ENCODE measurements at regions not wholly inside any gene's neighbourhood (a gene's known extent, or its start where the extent isn't known, plus 50 kb on each side); places are given as distances from the start of the nearest gene placed in this dataset.

- DNase-seq (ENCODE audit: low read depth in 3 of 3): no peak
Observed at GRCh38 chr2:128774320-128775216, 455.9 kb upstream of the HS6ST1 start.

- DNase-seq (ENCODE audit: low read depth in 3 of 3): no peak
Observed at GRCh38 chr2:128775217-128775913, 456.7 kb upstream of the HS6ST1 start.

GRCh38 chr2:128775914-128776285, 457.2 kb upstream of the HS6ST1 start:
- no peak for DNase-seq (ENCODE audit: low read depth in 3 of 3)

GRCh38 chr2:128776461-128777195, 458.0 kb upstream of the HS6ST1 start:
- DNase-seq (ENCODE audit: low read depth in 3 of 3): no peak

GRCh38 chr2:128777196-128778035, 458.7 kb upstream of the HS6ST1 start:
- no peak for DNase-seq (ENCODE audit: low read depth in 3 of 3)

GRCh38 chr2:128778843-128779242, 460.2 kb upstream of the HS6ST1 start:
- DNase-seq (ENCODE audit: low read depth in 3 of 3): no peak

- no peak for DNase-seq (ENCODE audit: low read depth in 3 of 3)
Observed at GRCh38 chr2:128779301-128780095, 460.8 kb upstream of the HS6ST1 start.

GRCh38 chr2:128780434-128781080, 461.9 kb upstream of the HS6ST1 start:
- no peak for DNase-seq (ENCODE audit: low read depth in 3 of 3)

GRCh38 chr2:128781166-128781565, 462.5 kb upstream of the HS6ST1 start:
- DNase-seq (ENCODE audit: low read depth in 3 of 3): no peak

GRCh38 chr2:128781585-128782385, 463.1 kb upstream of the HS6ST1 start:
- DNase-seq (ENCODE audit: low read depth in 3 of 3): no peak

- no peak for DNase-seq (ENCODE audit: low read depth in 3 of 3)
Observed at GRCh38 chr2:128782411-128783192, 463.9 kb upstream of the HS6ST1 start.

- DNase-seq (ENCODE audit: low read depth in 3 of 3): no peak
Observed at GRCh38 chr2:128783193-128783671, 464.6 kb upstream of the HS6ST1 start.

- no peak for DNase-seq (ENCODE audit: low read depth in 3 of 3)
Observed at GRCh38 chr2:128783896-128784295, 465.2 kb upstream of the HS6ST1 start.

GRCh38 chr2:128784626-128785306, 466.1 kb upstream of the HS6ST1 start:
- no peak for DNase-seq (ENCODE audit: low read depth in 3 of 3)

GRCh38 chr2:128786316-128786715, 467.6 kb upstream of the HS6ST1 start:
- DNase-seq (ENCODE audit: low read depth in 3 of 3): no peak

- DNase-seq (ENCODE audit: low read depth in 3 of 3): no peak
Observed at GRCh38 chr2:128786741-128787478, 468.2 kb upstream of the HS6ST1 start.

GRCh38 chr2:128787616-128788015, 468.9 kb upstream of the HS6ST1 start:
- DNase-seq (ENCODE audit: low read depth in 3 of 3): no peak
